HG03457 (cell line): ENCODE measurements at regions not wholly inside any gene's neighbourhood (a gene's known extent, or its start where the extent isn't known, plus 50 kb on each side); places are given as distances from the start of the nearest gene placed in this dataset.

Source experiments
- ATAC-seq: cut with Tn5 transposase; IDR thresholded peaks from one replicate; pipeline ENCODE4 v1.9.1; 2021; ENCODE audit warnings: moderate number of reproducible peaks; ENCODE audit not compliant: unreplicated experiment

- no peak for ATAC-seq
Measured at GRCh38 chr9:100937382-100937781, 91.1 kb upstream of the PLPPR1 start.

GRCh38 chr9:100938507-100938906 is 90.0 kb upstream of the PLPPR1 start:
- ATAC-seq = no peak

- ATAC-seq = no peak
Measured at GRCh38 chr9:100939636-100940035, 88.9 kb upstream of the PLPPR1 start.

GRCh38 chr9:100959226-100959625 is 69.3 kb upstream of the PLPPR1 start:
- ATAC-seq = no peak
